Lower lobe of right lung (tissue), 2 donors: ENCODE measurements at regions not wholly inside any gene's neighbourhood (a gene's known extent, or its start where the extent isn't known, plus 50 kb on each side); places are given as distances from the start of the nearest gene placed in this dataset.

Source experiments
- ATAC-seq, 2 donors: fragments of 200-7000 bp; cut with Tn5 transposase; one replicate each; pipeline ENCODE4 v1.9.1; 2020 to 2022; ENCODE audit warnings: mild to moderate bottlenecking in 2 of 2, moderate library complexity in 2 of 2
- DNase-seq: peaks from one replicate; pipeline ENCODE4 v3.0.0-alpha.2; 2020
- H3K27ac ChIP-seq: fragments of 200-600 bp; one replicate; pipeline ENCODE4 v1.8.0; 2022
- H3K27me3 ChIP-seq: fragments of 200-600 bp; one replicate; pipeline ENCODE4 v1.8.0; 2022; ENCODE audit warnings: low read depth
- H3K36me3 ChIP-seq: fragments of 200-600 bp; one replicate; pipeline ENCODE4 v1.8.0; 2022; ENCODE audit warnings: mild to moderate bottlenecking
- H3K4me1 ChIP-seq: fragments of 200-600 bp; one replicate; pipeline ENCODE4 v1.8.0; 2022
- H3K4me3 ChIP-seq: fragments of 200-600 bp; one replicate; pipeline ENCODE4 v1.8.0; 2022; ENCODE audit warnings: mild to moderate bottlenecking
- H3K9me3 ChIP-seq: fragments of 200-600 bp; one replicate; pipeline ENCODE4 v1.8.0; 2022
- CTCF ChIP-seq: fragments of 200-600 bp; IDR thresholded peaks from one replicate; pipeline ENCODE4 v1.8.0; 2022; ENCODE audit warnings: antibody characterized with exemption, mild to moderate bottlenecking
- intact Hi-C: fragments of 100-400 bp; cut with DNase I; formaldehyde crosslinking; loops from one replicate; pipeline ENCODE4 v1.11.0; 2022
- donor health status: DM: no; HTN: yes; CAD: no; lungs with severe emphysema.

- DNase-seq (no peak), ATAC-seq (no peak)
- Histone ChIP-seq H3K9me3 (no peaks in the 10 kb centered on the region), H3K4me1 (peaks cover 9% of the 10 kb centered on the region), H3K4me3 (no peak overlapping the region), H3K27ac (no peak overlapping the region), H3K27me3 (no peaks in the 10 kb centered on the region), H3K36me3 (no peaks in the 10 kb centered on the region)
- TF ChIP-seq CTCF = no peak
- intact Hi-C loops = no loop called here
Observed at GRCh38 chr12:19044430-19044829, 85.1 kb upstream of the PLEKHA5 start.

GRCh38 chr12:19044891-19045290, 84.6 kb upstream of the PLEKHA5 start:
- H3K4me1 ChIP-seq = peaks cover 7% of the 10 kb centered on the region
- H3K27me3 ChIP-seq = no peaks in the 10 kb centered on the region
- H3K27ac ChIP-seq = no peak overlapping the region
- H3K9me3 ChIP-seq = no peaks in the 10 kb centered on the region
- no peak overlapping the region for H3K4me3 ChIP-seq
- no peak for DNase-seq
- intact Hi-C loops = no loop called here
- no peak for TF ChIP-seq CTCF
- ATAC-seq = peak in 1 of 2 donors; percentile 9
- H3K36me3 ChIP-seq = no peaks in the 10 kb centered on the region

GRCh38 chr12:19045426-19045825, 84.1 kb upstream of the PLEKHA5 start:
- ATAC-seq (peak in 1 of 2 donors; percentile 7), DNase-seq (no peak)
- Histone ChIP-seq H3K4me1 (peaks cover 2% of the 10 kb centered on the region), H3K4me3 (no peak overlapping the region), H3K27ac (no peak overlapping the region), H3K9me3 (no peaks in the 10 kb centered on the region), H3K36me3 (no peaks in the 10 kb centered on the region), H3K27me3 (no peaks in the 10 kb centered on the region)
- TF ChIP-seq CTCF = no peak
- intact Hi-C loops = no loop called here

- H3K27me3 ChIP-seq = no peaks in the 10 kb centered on the region
- ATAC-seq (no peak), DNase-seq (no peak)
- no peaks in the 10 kb centered on the region for H3K36me3 ChIP-seq
- H3K4me1 ChIP-seq = no peaks in the 10 kb centered on the region
- no peak overlapping the region for H3K4me3 ChIP-seq
- no peak overlapping the region for H3K27ac ChIP-seq
- intact Hi-C loops = no loop called here
- H3K9me3 ChIP-seq = no peaks in the 10 kb centered on the region
- TF ChIP-seq CTCF = no peak
Observed at GRCh38 chr12:19048943-19049342, 80.6 kb upstream of the PLEKHA5 start.

GRCh38 chr12:19052689-19053088, 76.8 kb upstream of the PLEKHA5 start:
- H3K4me3 ChIP-seq = no peak overlapping the region
- no peak for DNase-seq
- H3K27me3 ChIP-seq = no peaks in the 10 kb centered on the region
- no peaks in the 10 kb centered on the region for H3K36me3 ChIP-seq
- H3K27ac ChIP-seq = no peak overlapping the region
- TF ChIP-seq CTCF = no peak
- no peaks in the 10 kb centered on the region for H3K9me3 ChIP-seq
- no peak for ATAC-seq
- H3K4me1 ChIP-seq = no peaks in the 10 kb centered on the region
- intact Hi-C loops = no loop called here

- DNase-seq (no peak), ATAC-seq (no peak)
- H3K27ac ChIP-seq = no peak overlapping the region
- no peaks in the 10 kb centered on the region for H3K27me3 ChIP-seq
- H3K9me3 ChIP-seq = no peaks in the 10 kb centered on the region
- no peak for TF ChIP-seq CTCF
- H3K4me3 ChIP-seq = no peak overlapping the region
- H3K4me1 ChIP-seq = no peaks in the 10 kb centered on the region
- intact Hi-C loops = no loop called here
- no peaks in the 10 kb centered on the region for H3K36me3 ChIP-seq
Observed at GRCh38 chr12:19053218-19053617, 76.3 kb upstream of the PLEKHA5 start.
